ENCODE measurements at regions not wholly inside any gene's neighbourhood (a gene's known extent, or its start where the extent isn't known, plus 50 kb on each side); places are given as distances from the start of the nearest gene placed in this dataset.

DNA sequence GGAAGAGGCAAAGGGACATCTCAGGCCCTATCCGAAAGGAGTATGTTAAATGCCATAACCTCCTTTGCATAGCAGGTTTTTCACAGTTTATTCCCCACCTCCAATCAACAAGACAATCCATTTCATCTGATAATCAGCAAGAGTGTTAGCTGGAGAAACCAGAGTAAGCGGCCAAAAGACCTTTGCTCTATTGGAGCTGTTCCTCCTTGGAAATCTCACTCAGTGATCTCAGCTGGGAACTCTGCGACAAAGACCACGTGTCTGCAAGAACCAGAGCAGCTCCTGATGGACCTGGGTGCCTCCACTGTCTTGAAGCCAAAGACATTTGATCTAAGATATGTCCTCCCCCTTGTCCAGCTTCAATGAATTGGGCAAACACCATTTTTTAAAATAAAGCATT, 241.0 kb downstream of the SEC61B start:
- H3K4me1 ChIP-seq (ENCODE audit: control insufficient read depth, insufficient read depth, low read length): no peaks in the 10 kb centered on the region
- H3K27me3 ChIP-seq (ENCODE audit: control insufficient read depth, insufficient read depth, low read length): no peaks in the 10 kb centered on the region

GRCh38 chr9:99464568-99464967, 242.5 kb downstream of the SEC61B start:
- H3K36me3 ChIP-seq (ENCODE audit: control insufficient read depth, insufficient read depth, low read length): no peaks in the 10 kb centered on the region
- H3K27me3 ChIP-seq (ENCODE audit: control insufficient read depth, insufficient read depth, low read length): no peaks in the 10 kb centered on the region
- H3K4me1 ChIP-seq (ENCODE audit: control insufficient read depth, insufficient read depth, low read length): no peaks in the 10 kb centered on the region
- no peak overlapping the region for H3K4me3 ChIP-seq (ENCODE audit: low read length)
- no peaks in the 10 kb centered on the region for H3K9me3 ChIP-seq (ENCODE audit: control insufficient read depth, low read length)
- H3K9ac ChIP-seq (ENCODE audit: low read length): no peak overlapping the region

More for the DNA sequence above, 241.0 kb downstream of the SEC61B start:
- Histone ChIP-seq H3K9me3 (ENCODE audit: control insufficient read depth, low read length) (no peaks in the 10 kb centered on the region), H3K9ac (ENCODE audit: low read length) (no peak overlapping the region), H3K36me3 (ENCODE audit: control insufficient read depth, insufficient read depth, low read length) (no peaks in the 10 kb centered on the region), H3K4me3 (ENCODE audit: low read length) (no peak overlapping the region)

- Histone ChIP-seq H3K36me3 (ENCODE audit: control insufficient read depth, insufficient read depth, low read length) (no peaks in the 10 kb centered on the region), H3K9ac (ENCODE audit: low read length) (no peak overlapping the region), H3K27me3 (ENCODE audit: control insufficient read depth, insufficient read depth, low read length) (no peaks in the 10 kb centered on the region), H3K9me3 (ENCODE audit: control insufficient read depth, low read length) (no peaks in the 10 kb centered on the region), H3K4me3 (ENCODE audit: low read length) (no peak overlapping the region), H3K4me1 (ENCODE audit: control insufficient read depth, insufficient read depth, low read length) (no peaks in the 10 kb centered on the region)
Measured at GRCh38 chr9:99465231-99465907, 243.3 kb downstream of the SEC61B start.

- no peak overlapping the region for H3K4me3 ChIP-seq (ENCODE audit: low read length)
- no peak overlapping the region for H3K9ac ChIP-seq (ENCODE audit: low read length)
- H3K36me3 ChIP-seq (ENCODE audit: control insufficient read depth, insufficient read depth, low read length): no peaks in the 10 kb centered on the region
- H3K27me3 ChIP-seq (ENCODE audit: control insufficient read depth, insufficient read depth, low read length): no peaks in the 10 kb centered on the region
- no peaks in the 10 kb centered on the region for H3K4me1 ChIP-seq (ENCODE audit: control insufficient read depth, insufficient read depth, low read length)
- H3K9me3 ChIP-seq (ENCODE audit: control insufficient read depth, low read length): no peaks in the 10 kb centered on the region
Measured at GRCh38 chr9:99466104-99466503, 244.0 kb downstream of the SEC61B start.

DNA sequence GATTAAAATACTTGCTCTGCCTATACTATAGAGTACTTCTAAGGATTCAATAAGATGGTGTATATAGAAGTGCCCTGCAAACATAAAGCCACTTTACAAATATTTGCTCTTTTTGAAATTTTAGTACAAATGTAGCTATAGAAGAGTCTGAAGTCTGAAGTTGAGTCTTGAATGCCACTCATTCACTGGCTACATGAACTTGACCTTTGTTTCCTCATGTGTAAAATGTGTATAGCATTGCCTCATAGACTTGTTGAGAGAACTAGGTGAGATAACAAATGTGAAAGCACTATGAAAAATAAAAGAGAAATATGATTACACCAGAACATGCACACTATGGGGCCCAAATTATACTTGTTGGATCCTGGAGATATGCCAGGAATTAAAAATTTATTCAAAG, 244.7 kb downstream of the SEC61B start:
- no peaks in the 10 kb centered on the region for H3K4me1 ChIP-seq (ENCODE audit: control insufficient read depth, insufficient read depth, low read length)
- H3K27me3 ChIP-seq (ENCODE audit: control insufficient read depth, insufficient read depth, low read length): no peaks in the 10 kb centered on the region
- no peaks in the 10 kb centered on the region for H3K9me3 ChIP-seq (ENCODE audit: control insufficient read depth, low read length)
- H3K9ac ChIP-seq (ENCODE audit: low read length): no peak overlapping the region
- no peak overlapping the region for H3K4me3 ChIP-seq (ENCODE audit: low read length)
- no peaks in the 10 kb centered on the region for H3K36me3 ChIP-seq (ENCODE audit: control insufficient read depth, insufficient read depth, low read length)

DNA sequence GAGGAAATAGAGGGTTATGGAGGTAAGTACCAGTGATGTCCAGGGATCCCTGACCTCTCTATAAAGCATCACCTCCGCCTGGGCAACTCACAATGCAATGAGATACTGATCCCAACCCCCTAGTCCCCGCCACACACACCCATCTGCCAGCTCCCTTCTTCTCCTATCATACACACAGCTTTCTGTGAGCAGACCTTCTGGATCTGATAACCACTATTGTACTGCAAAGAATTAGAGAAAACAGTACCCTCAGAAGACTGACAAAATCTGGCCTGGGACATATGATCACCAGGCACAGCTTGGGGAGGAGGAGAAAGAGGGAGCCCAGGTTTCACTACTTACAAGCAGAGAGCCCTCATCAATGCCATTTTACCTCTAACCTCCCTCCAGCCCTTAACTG, 249.0 kb downstream of the SEC61B start:
- no peaks in the 10 kb centered on the region for H3K36me3 ChIP-seq (ENCODE audit: control insufficient read depth, insufficient read depth, low read length)
- H3K9me3 ChIP-seq (ENCODE audit: control insufficient read depth, low read length): no peaks in the 10 kb centered on the region
- H3K27me3 ChIP-seq (ENCODE audit: control insufficient read depth, insufficient read depth, low read length): no peaks in the 10 kb centered on the region
- H3K4me3 ChIP-seq (ENCODE audit: low read length): no peak overlapping the region
- no peaks in the 10 kb centered on the region for H3K4me1 ChIP-seq (ENCODE audit: control insufficient read depth, insufficient read depth, low read length)
- H3K9ac ChIP-seq (ENCODE audit: low read length): no peak overlapping the region

DNA sequence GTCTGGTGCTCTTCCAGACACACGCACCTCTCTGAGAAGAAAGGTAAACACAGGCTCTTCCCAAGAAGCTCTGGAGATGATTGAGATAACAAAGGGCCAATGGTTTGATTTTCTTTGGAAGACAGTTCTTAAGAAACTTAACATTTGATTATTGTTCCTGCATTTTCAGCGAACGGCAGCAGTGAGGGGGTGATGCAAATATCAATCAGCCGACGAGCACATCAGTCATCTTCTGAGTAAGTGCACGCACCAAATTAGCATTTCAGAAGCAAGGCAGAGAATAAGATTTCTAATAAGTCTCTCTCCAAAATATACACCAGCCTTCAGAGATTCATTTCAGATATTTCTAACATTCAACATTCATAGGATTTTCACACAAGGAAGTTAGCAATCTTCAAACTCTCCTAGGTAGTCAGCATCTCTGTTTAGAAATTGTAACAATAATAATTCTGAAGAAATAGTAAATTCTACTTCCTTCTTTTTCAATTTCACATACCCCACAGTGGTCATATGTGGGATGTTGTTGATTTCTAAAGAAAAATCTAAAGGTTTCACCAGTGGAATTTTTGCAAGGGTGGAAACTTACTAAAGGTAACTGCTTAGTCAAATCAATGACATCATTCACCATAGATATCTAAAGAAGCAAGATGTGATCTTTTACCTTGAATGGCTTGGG, 250.3 kb downstream of the SEC61B start:
- Histone ChIP-seq H3K4me1 (ENCODE audit: control insufficient read depth, insufficient read depth, low read length) (no peaks in the 10 kb centered on the region), H3K9me3 (ENCODE audit: control insufficient read depth, low read length) (no peaks in the 10 kb centered on the region), H3K36me3 (ENCODE audit: control insufficient read depth, insufficient read depth, low read length) (no peaks in the 10 kb centered on the region), H3K9ac (ENCODE audit: low read length) (no peak overlapping the region), H3K27me3 (ENCODE audit: control insufficient read depth, insufficient read depth, low read length) (no peaks in the 10 kb centered on the region), H3K4me3 (ENCODE audit: low read length) (no peak overlapping the region)

DNA sequence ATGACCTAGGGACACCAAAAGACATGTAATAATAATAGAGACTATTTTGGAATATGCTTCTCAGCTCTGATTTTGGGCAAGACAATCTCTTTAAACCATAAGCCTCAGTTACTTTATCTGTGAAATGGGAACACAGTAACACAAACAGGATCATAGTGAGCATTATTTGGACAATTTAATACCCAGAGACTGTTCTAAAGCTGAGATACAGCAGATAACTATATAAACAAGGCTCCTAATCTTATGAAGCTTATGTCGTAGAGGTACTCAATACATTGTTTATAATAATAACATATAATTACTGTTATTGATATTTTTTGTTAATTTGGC, 250.8 kb downstream of the SEC61B start:
- no peaks in the 10 kb centered on the region for H3K36me3 ChIP-seq (ENCODE audit: control insufficient read depth, insufficient read depth, low read length)
- H3K27me3 ChIP-seq (ENCODE audit: control insufficient read depth, insufficient read depth, low read length): no peaks in the 10 kb centered on the region
- H3K9ac ChIP-seq (ENCODE audit: low read length): no peak overlapping the region
- no peaks in the 10 kb centered on the region for H3K9me3 ChIP-seq (ENCODE audit: control insufficient read depth, low read length)
- H3K4me1 ChIP-seq (ENCODE audit: control insufficient read depth, insufficient read depth, low read length): no peaks in the 10 kb centered on the region
- no peak overlapping the region for H3K4me3 ChIP-seq (ENCODE audit: low read length)

GRCh38 chr9:99474186-99474585, 252.1 kb downstream of the SEC61B start:
- Histone ChIP-seq H3K27me3 (ENCODE audit: control insufficient read depth, insufficient read depth, low read length) (no peaks in the 10 kb centered on the region), H3K4me3 (ENCODE audit: low read length) (no peak overlapping the region), H3K9me3 (ENCODE audit: control insufficient read depth, low read length) (no peaks in the 10 kb centered on the region)

GRCh38 chr9:99475401-99476065, 253.5 kb downstream of the SEC61B start:
- Histone ChIP-seq H3K9me3 (ENCODE audit: control insufficient read depth, low read length) (no peaks in the 10 kb centered on the region), H3K4me1 (ENCODE audit: control insufficient read depth, insufficient read depth, low read length) (no peaks in the 10 kb centered on the region), H3K27me3 (ENCODE audit: control insufficient read depth, insufficient read depth, low read length) (no peaks in the 10 kb centered on the region), H3K9ac (ENCODE audit: low read length) (no peak overlapping the region), H3K36me3 (ENCODE audit: control insufficient read depth, insufficient read depth, low read length) (no peaks in the 10 kb centered on the region), H3K4me3 (ENCODE audit: low read length) (no peak overlapping the region)

More at GRCh38 chr9:99474186-99474585, 252.1 kb downstream of the SEC61B start:
- H3K36me3 ChIP-seq (ENCODE audit: control insufficient read depth, insufficient read depth, low read length): no peaks in the 10 kb centered on the region
- H3K9ac ChIP-seq (ENCODE audit: low read length): no peak overlapping the region
- no peaks in the 10 kb centered on the region for H3K4me1 ChIP-seq (ENCODE audit: control insufficient read depth, insufficient read depth, low read length)

GRCh38 chr9:99478469-99479027, 256.5 kb downstream of the SEC61B start:
- H3K27me3 ChIP-seq (ENCODE audit: control insufficient read depth, insufficient read depth, low read length): no peaks in the 10 kb centered on the region
- H3K4me3 ChIP-seq (ENCODE audit: low read length): no peak overlapping the region
- H3K9ac ChIP-seq (ENCODE audit: low read length): no peak overlapping the region
- no peaks in the 10 kb centered on the region for H3K4me1 ChIP-seq (ENCODE audit: control insufficient read depth, insufficient read depth, low read length)
- H3K9me3 ChIP-seq (ENCODE audit: control insufficient read depth, low read length): no peaks in the 10 kb centered on the region
- H3K36me3 ChIP-seq (ENCODE audit: control insufficient read depth, insufficient read depth, low read length): no peaks in the 10 kb centered on the region

DNA sequence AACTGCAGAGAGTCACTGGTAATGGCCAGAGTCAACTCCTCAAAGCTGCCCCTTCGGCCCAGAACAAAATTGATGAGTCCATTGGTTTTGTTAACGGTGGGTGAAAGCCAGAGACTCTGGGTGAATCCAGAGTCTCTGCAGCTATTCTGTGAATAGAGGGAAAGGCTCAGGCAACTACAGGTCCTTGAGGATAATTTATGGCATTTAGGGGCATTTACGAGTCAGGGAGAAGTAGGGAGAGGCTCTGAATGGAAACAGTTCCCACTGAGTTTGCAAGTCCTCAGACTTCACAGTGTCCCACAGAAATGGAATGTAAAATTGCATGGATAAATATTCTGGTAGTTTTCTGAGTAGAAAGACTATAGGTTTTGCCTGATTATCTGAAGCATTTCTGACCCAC, 257.8 kb downstream of the SEC61B start:
- Histone ChIP-seq H3K4me1 (ENCODE audit: control insufficient read depth, insufficient read depth, low read length) (no peaks in the 10 kb centered on the region), H3K4me3 (ENCODE audit: low read length) (no peak overlapping the region), H3K9ac (ENCODE audit: low read length) (no peak overlapping the region), H3K9me3 (ENCODE audit: control insufficient read depth, low read length) (no peaks in the 10 kb centered on the region), H3K36me3 (ENCODE audit: control insufficient read depth, insufficient read depth, low read length) (no peaks in the 10 kb centered on the region), H3K27me3 (ENCODE audit: control insufficient read depth, insufficient read depth, low read length) (no peaks in the 10 kb centered on the region)

Measured in mucosa of stomach (tissue), 1 donor.